ENCODE measurements at regions not wholly inside any gene's neighbourhood (a gene's known extent, or its start where the extent isn't known, plus 50 kb on each side); places are given as distances from the start of the nearest gene placed in this dataset.
"Not testable (repeated sequence)": the region's sequence is repeated elsewhere in the genome, so short reads cannot be mapped to it uniquely, and the experiment has no call there.

GRCh38 chr7:14973712-14974428, 71.3 kb upstream of the DGKB start:
- no peak overlapping the region for H3K4me3 ChIP-seq (ENCODE audit: low read depth, low read length)
- H3K27ac ChIP-seq (ENCODE audit: extremely low read depth, low read depth, low read length), result no peak overlapping the region
- TF ChIP-seq ZBTB6 (tag by site-specific recombination; IDR thresholded peaks at IDR 0.05), result no peak
- no peak for TF ChIP-seq ZNF830 (tag by site-specific recombination; IDR thresholded peaks at IDR 0.05; ENCODE audit: low read depth)
- TF ChIP-seq SALL2 (tag by site-specific recombination; IDR thresholded peaks at IDR 0.05; ENCODE audit: borderline replicate concordance), result no peak
- no peak for TF ChIP-seq ZNF610 (tag by site-specific recombination; IDR thresholded peaks at IDR 0.05; ENCODE audit: borderline replicate concordance)
- no peak for TF ChIP-seq KLF7 (tag by site-specific recombination; IDR thresholded peaks at IDR 0.05; ENCODE audit: borderline replicate concordance)
- H3K36me3 ChIP-seq (ENCODE audit: control insufficient read depth in 2 of 2, insufficient read depth in 1 of 2, low read length in 2 of 2), result no peaks in the 10 kb centered on the region
- CTCF ChIA-PET, result no interaction called here
- POLR2A ChIA-PET, result no interaction called here
- no peaks in the 10 kb centered on the region for H3K4me1 ChIP-seq (ENCODE audit: control insufficient read depth, insufficient read depth, low read length)
- no peaks in the 10 kb centered on the region for H3K9me3 ChIP-seq (ENCODE audit: control insufficient read depth, insufficient read depth, low read depth, low read length)

GRCh38 chr7:14971678-14972077, 69.1 kb upstream of the DGKB start:
- H3K36me3 ChIP-seq (ENCODE audit: control insufficient read depth in 2 of 2, insufficient read depth in 1 of 2, low read length in 2 of 2); POLR2A ChIA-PET; H3K4me1 ChIP-seq (ENCODE audit: control insufficient read depth, insufficient read depth, low read length); H3K4me3 ChIP-seq (ENCODE audit: low read depth, low read length); CTCF ChIA-PET; H3K27ac ChIP-seq (ENCODE audit: extremely low read depth, low read depth, low read length); H3K9me3 ChIP-seq (ENCODE audit: control insufficient read depth, insufficient read depth, low read depth, low read length): not testable (repeated sequence)

- H3K9me3 ChIP-seq (ENCODE audit: control insufficient read depth, insufficient read depth, low read depth, low read length); H3K4me3 ChIP-seq (ENCODE audit: low read depth, low read length); CTCF ChIA-PET; H3K4me1 ChIP-seq (ENCODE audit: control insufficient read depth, insufficient read depth, low read length); H3K36me3 ChIP-seq (ENCODE audit: control insufficient read depth in 2 of 2, insufficient read depth in 1 of 2, low read length in 2 of 2); POLR2A ChIA-PET; H3K27ac ChIP-seq (ENCODE audit: extremely low read depth, low read depth, low read length): not testable (repeated sequence)
Observed at GRCh38 chr7:14967376-14967775, 64.8 kb upstream of the DGKB start.

- Histone ChIP-seq H3K36me3 (ENCODE audit: control insufficient read depth in 2 of 2, insufficient read depth in 1 of 2, low read length in 2 of 2) (no peaks in the 10 kb centered on the region), H3K4me3 (ENCODE audit: low read depth, low read length) (no peak overlapping the region), H3K4me1 (ENCODE audit: control insufficient read depth, insufficient read depth, low read length) (no peaks in the 10 kb centered on the region; the same call in 1 of the 2 replicates), H3K9me3 (ENCODE audit: control insufficient read depth, insufficient read depth, low read depth, low read length) (no peaks in the 10 kb centered on the region), H3K27ac (ENCODE audit: extremely low read depth, low read depth, low read length) (no peak overlapping the region)
- no peak for TF ChIP-seq ZNF148 (tag by site-specific recombination; IDR thresholded peaks at IDR 0.05; ENCODE audit: borderline replicate concordance)
- no peak for TF ChIP-seq ZNF571 (tag by site-specific recombination; IDR thresholded peaks at IDR 0.05)
- TF ChIP-seq ZFHX2 (tag by site-specific recombination; conservative IDR thresholded peaks at IDR 0.05), result no peak
- TF ChIP-seq HOXC10 (CRISPR knock-in tag; IDR thresholded peaks at IDR 0.05), result no peak
- TF ChIP-seq ZFP37 (tag by site-specific recombination; IDR thresholded peaks at IDR 0.05), result no peak
- POLR2A ChIA-PET, result no interaction called here
- CTCF ChIA-PET, result interaction anchor here (0.6 kb wide), 1 partner anchor 8 kb away, joined by 5 read pairs; no protein-coding TSS in a partner anchor
Observed at GRCh38 chr7:14962778-14963177, 60.2 kb upstream of the DGKB start.

GRCh38 chr7:14960721-14961120, 58.2 kb upstream of the DGKB start:
- Histone ChIP-seq H3K4me3 (ENCODE audit: low read depth, low read length) (no peak overlapping the region), H3K4me1 (ENCODE audit: control insufficient read depth, insufficient read depth, low read length) (no peaks in the 10 kb centered on the region; the same call in 1 of the 2 replicates), H3K36me3 (ENCODE audit: control insufficient read depth in 2 of 2, insufficient read depth in 1 of 2, low read length in 2 of 2) (no peaks in the 10 kb centered on the region), H3K27ac (ENCODE audit: extremely low read depth, low read depth, low read length) (no peak overlapping the region), H3K9me3 (ENCODE audit: control insufficient read depth, insufficient read depth, low read depth, low read length) (no peaks in the 10 kb centered on the region)
- TF ChIP-seq TCF7L2 (IDR thresholded peaks at IDR 0.05; ENCODE audit: borderline replicate concordance, low read depth, low read length) (peak; percentile 56; the same call in 1 of the 2 replicates), SCRT2 (tag by site-specific recombination; IDR thresholded peaks at IDR 0.05) (no peak), GFI1B (tag by site-specific recombination; IDR thresholded peaks at IDR 0.05) (no peak)
- POLR2A ChIA-PET, result no interaction called here
- CTCF ChIA-PET, result interaction anchor here (1.1 kb wide), 1 partner anchor 55 kb away, joined by 3 read pairs; no protein-coding TSS in a partner anchor
